Muscle layer of duodenum (tissue), 2 donors: ENCODE measurements at regions not wholly inside any gene's neighbourhood (a gene's known extent, or its start where the extent isn't known, plus 50 kb on each side); places are given as distances from the start of the nearest gene placed in this dataset.

ENCODE experiments used
- H3K27ac ChIP-seq: one replicate; pipeline ENCODE4 v1.7.0; 2013; ENCODE audit warnings: mild to moderate bottlenecking, low read length
- H3K27me3 ChIP-seq: one replicate; pipeline ENCODE4 v1.7.0; 2013; ENCODE audit warnings: low read depth, mild to moderate bottlenecking, control low read depth, low read length
- H3K36me3 ChIP-seq, 2 donors: one replicate each; pipeline ENCODE4 v1.7.0; 2013; ENCODE audit warnings: low read length in 2 of 2, control low read depth in 1 of 2, mild to moderate bottlenecking in 1 of 2; ENCODE audit not compliant: insufficient read depth in 2 of 2, control insufficient read depth in 1 of 2
- H3K4me1 ChIP-seq, 2 donors: one replicate each; pipeline ENCODE4 v1.7.0; 2013; ENCODE audit warnings: low read length in 2 of 2, mild to moderate bottlenecking in 2 of 2, control low read depth in 1 of 2, moderate library complexity in 1 of 2; ENCODE audit not compliant: insufficient read depth in 2 of 2, control insufficient read depth in 1 of 2
- H3K4me3 ChIP-seq, 2 donors: one replicate each; pipeline ENCODE4 v1.7.0; 2013; ENCODE audit warnings: low read length in 2 of 2, low read depth in 1 of 2, mild to moderate bottlenecking in 1 of 2
- H3K9me3 ChIP-seq, 2 donors: one replicate each; pipeline ENCODE4 v1.7.0; 2013; ENCODE audit warnings: low read length in 2 of 2, control low read depth in 1 of 2, mild to moderate bottlenecking in 1 of 2; ENCODE audit not compliant: control insufficient read depth in 1 of 2
- donor health status: healthy.

DNA sequence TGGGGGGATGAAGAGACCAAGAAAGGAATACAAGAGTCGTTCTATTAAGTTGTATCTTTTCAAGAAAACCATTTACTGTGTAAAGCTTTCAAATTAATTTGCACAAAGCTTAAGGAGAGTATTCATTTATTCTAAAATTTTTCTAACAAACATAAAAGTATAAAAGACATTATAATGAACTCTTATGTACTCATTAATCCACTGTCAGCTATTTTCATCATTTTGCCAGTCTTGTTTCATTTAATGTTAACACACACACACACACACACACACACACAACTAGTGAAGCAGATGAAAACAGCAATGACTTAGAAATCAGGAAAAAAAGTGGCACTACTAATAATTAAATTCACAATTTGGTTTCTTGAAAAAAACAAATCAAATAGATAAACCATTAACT is 176.7 kb downstream of the TLE1 start:
- H3K27ac ChIP-seq: no peak overlapping the region
- H3K4me3 ChIP-seq: no peak overlapping the region
- H3K27me3 ChIP-seq: no peaks in the 10 kb centered on the region
- H3K9me3 ChIP-seq: no peaks in the 10 kb centered on the region
- H3K36me3 ChIP-seq: no peaks in the 10 kb centered on the region
- peaks cover 0 to 6% of the 10 kb centered on the region in 2 donors for H3K4me1 ChIP-seq

DNA sequence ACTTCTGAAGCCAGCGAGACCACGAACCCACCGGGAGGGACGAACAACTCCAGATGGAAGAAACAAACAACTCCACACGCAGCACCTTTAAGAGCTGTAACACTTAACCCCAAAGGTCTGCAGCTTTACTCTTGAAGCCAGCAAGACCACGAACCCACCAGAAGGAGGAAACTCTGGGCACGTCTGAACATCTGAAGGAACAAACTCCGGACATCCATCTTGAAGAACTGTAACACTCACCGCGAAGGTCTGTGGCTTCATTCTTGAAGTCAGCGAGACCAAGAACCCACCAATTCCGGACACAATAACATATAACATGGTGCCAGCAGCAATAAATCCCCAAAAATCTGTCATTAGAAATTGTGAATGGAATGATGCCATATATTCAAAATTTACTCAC is 180.9 kb downstream of the TLE1 start:
- H3K27ac ChIP-seq: no peak overlapping the region
- peaks cover 0 to 6% of the 10 kb centered on the region in 2 donors for H3K4me1 ChIP-seq

DNA sequence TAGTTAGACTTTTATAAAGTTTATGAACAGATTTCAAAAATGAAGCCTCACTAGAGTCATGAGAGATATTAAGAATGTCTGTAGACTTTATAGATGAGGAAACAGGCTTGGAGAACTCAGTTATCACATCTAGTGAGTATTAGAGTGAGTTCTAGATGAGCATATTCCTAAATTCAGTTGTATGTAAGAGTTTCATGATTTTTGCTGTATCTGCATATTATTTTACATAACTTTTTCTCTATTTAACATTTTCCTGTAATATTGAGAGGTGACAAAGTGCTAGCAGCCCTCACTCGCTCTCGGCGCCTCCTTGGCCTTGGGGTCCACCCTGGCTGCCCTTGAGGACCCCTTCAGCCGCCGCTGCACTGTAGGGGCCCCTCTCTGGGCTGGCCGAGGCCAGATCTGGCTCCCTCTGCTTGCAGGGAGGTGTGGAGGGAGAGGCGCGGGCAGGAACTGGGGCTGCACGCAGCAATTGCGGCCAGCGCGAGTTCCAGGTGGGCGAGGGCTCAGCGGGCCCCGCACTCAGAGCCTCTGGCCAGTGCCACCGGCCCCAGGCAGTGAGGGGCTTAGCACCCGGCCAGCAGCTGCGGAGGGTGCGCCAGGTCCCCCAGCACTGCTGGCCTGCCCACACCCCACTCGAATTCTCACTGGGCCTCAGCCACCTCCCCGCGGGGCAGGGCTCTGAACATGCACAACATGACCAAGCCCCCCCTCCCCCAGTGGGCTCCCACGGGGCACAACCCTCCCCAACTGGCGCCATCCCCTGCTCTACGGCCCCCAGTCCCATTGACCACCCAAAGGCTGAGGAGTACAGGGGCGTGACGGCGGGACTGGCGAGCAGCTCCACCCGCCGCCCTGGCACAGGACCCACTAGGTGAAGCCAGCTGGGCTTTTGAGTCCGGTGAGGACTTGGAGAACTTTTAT is 182.1 kb downstream of the TLE1 start:
- Histone ChIP-seq H3K4me1 (no peaks in the 10 kb centered on the region), H3K9me3 (no peaks in the 10 kb centered on the region), H3K27me3 (no peaks in the 10 kb centered on the region), H3K4me3 (no peak overlapping the region), H3K27ac (no peak overlapping the region), H3K36me3 (no peaks in the 10 kb centered on the region)

More for the DNA sequence above, 180.9 kb downstream of the TLE1 start:
- no peaks in the 10 kb centered on the region for H3K27me3 ChIP-seq
- no peaks in the 10 kb centered on the region for H3K9me3 ChIP-seq
- no peak overlapping the region for H3K4me3 ChIP-seq
- H3K36me3 ChIP-seq: no peaks in the 10 kb centered on the region

DNA sequence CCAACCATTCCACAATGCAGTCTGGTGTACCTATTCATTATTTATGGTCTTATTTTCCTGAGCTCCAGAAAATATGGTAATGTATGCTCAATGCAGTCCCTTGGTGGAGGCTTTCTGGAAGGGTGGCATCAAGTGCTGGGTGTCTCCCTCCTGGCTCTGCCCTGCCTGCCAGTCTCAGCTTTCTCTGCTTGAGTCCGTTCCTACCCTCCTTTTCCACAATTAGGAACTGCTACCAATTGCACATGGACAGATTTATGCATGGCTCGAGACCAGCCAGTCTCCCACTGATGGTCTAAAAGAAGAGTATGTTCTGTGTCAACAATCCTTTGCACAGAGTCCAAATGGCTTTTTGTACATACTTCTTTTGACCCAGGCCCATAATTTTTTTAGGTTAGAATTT is 189.8 kb downstream of the TLE1 start:
- H3K9me3 ChIP-seq: no peaks in the 10 kb centered on the region
- no peaks in the 10 kb centered on the region for H3K4me1 ChIP-seq
- no peak overlapping the region for H3K27ac ChIP-seq
- H3K4me3 ChIP-seq: no peak overlapping the region
- no peaks in the 10 kb centered on the region for H3K36me3 ChIP-seq
- no peaks in the 10 kb centered on the region for H3K27me3 ChIP-seq

DNA sequence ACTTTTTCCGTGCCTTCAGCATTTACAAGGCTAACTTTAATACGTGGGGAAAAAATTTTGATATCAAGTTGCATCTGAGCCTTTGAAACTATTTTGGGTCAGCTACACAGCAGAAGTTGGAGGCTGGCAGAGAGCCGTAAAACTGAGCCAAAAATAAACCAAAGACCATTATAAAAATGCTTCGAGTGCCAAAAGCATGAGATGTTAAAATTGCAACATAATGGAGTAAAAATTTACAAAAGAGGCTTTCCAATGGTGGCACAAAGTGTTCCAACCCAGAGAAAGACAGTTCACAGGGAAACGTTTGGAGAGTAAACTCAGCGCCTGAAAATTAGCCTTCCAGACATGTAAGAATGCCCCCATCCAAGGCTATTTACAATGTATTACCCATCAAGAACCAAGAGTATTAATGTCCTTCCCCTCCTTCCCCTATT is 190.3 kb downstream of the TLE1 start:
- Histone ChIP-seq H3K27me3 (no peaks in the 10 kb centered on the region), H3K4me1 (no peaks in the 10 kb centered on the region), H3K4me3 (no peak overlapping the region), H3K9me3 (no peaks in the 10 kb centered on the region), H3K36me3 (no peaks in the 10 kb centered on the region), H3K27ac (no peak overlapping the region)

DNA sequence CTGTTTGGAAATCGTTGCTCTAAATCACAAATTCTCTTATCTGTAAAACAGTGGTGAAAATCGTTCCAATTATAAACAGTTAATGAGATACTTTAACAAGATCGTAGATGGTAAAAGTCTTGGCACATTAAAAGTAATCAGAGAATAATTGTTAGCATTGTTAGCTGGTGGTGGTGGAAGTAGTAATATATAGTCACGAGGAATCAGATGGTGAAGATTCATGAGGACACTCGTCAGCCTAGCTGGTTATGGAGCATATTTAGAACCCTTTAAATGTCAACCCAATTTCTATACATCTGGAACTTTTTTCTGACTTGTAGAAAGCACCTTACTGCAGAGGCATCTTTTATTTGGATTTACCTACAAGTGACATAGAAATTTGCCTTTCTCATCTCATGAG is 190.8 kb downstream of the TLE1 start:
- Histone ChIP-seq H3K27ac (no peak overlapping the region), H3K36me3 (no peaks in the 10 kb centered on the region), H3K4me1 (no peaks in the 10 kb centered on the region), H3K4me3 (no peak overlapping the region), H3K9me3 (no peaks in the 10 kb centered on the region), H3K27me3 (no peaks in the 10 kb centered on the region)

DNA sequence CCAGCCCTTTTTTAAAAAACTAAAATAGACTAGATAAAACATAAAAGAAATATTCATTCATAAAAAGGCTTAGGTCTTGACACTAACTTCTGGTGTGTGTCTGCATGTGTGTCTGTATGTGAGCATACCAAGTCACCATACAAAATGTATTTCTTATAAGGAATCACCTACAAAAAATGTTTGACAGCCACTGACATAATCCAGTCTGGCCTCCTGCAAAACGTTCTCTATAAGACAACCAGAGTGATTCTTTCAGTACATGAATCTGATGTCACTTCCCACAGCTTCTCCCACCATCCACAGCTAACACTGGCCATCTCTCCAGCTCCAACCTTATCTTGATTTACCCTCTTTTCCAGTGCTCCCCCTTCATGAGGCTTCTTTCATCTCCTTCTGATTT is 192.3 kb downstream of the TLE1 start:
- Histone ChIP-seq H3K27me3 (no peaks in the 10 kb centered on the region), H3K27ac (no peak overlapping the region), H3K9me3 (no peaks in the 10 kb centered on the region), H3K4me1 (no peaks in the 10 kb centered on the region), H3K4me3 (no peak overlapping the region), H3K36me3 (no peaks in the 10 kb centered on the region)

DNA sequence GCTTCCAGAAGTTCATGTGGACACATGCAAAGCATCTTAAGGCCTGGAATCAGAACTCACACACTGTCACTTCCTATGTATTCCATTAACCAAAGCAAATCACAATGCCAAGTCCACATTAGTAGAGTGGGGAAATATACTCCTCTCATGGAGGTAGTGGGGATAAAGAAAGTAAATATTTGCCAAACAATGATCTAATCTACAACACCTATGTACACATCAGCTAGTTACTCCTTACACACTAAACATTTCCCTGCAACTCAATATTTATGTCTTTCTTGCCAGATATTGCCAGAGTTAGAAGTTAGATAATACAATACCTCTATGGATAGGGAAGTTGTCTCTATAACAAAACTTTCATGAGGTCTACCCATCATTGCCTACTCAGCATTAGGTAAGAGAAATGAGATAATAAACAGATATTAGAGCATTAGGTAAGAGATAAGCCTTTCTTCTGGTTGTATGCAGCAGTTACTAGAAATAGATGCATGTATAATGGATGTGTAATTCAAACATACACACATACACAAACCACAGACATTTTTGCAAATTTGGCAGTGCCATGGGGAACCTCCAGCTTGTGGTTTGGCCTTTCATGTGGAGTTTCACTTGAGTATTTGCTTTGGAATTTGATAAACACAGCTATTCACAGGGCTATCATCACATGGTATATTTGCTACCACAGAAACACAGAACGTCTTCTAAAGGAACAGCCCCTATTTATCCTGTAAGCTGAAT is 196.5 kb downstream of the TLE1 start:
- no peaks in the 10 kb centered on the region for H3K9me3 ChIP-seq
- no peaks in the 10 kb centered on the region for H3K36me3 ChIP-seq
- no peak overlapping the region for H3K4me3 ChIP-seq
- no peaks in the 10 kb centered on the region for H3K27me3 ChIP-seq
- H3K4me1 ChIP-seq: no peaks in the 10 kb centered on the region
- no peak overlapping the region for H3K27ac ChIP-seq

DNA sequence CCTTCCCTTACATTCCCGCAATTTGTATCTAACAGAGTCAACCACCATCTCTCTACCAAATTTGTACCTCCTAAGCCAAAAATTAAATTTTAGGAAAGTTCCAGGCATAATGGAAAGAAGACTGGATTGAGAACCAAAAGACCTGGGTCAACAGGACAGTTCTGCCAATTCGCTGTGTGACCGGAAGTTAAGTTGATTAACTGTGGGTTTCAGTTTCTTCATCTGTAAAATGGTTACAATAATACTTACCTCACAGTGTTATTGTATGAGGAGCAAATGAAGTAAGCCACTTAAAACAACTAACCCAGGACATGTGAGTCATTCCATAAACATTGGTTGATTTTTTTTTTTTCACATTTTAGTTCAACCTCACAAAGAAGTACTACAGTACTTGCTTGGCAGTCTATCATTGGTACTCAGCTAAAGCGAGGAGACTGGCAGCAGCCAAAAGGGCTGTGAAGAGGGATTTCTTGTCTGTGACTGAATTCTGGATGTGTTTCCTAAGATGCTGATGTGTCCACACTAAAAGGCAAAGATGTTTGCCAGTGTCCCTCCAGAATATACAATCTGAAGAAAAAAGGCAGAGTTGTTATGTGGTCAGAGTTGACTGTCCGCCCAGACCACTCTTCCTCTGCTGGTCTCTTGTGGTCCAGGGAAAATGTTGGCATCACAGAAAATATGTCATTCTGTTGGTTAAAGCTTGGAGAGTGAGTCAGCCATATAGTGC is 198.6 kb downstream of the TLE1 start:
- no peaks in the 10 kb centered on the region for H3K36me3 ChIP-seq
- H3K27me3 ChIP-seq: no peaks in the 10 kb centered on the region
- H3K9me3 ChIP-seq: no peaks in the 10 kb centered on the region
- H3K27ac ChIP-seq: no peak overlapping the region
- H3K4me3 ChIP-seq: no peak overlapping the region
- H3K4me1 ChIP-seq: no peaks in the 10 kb centered on the region

DNA sequence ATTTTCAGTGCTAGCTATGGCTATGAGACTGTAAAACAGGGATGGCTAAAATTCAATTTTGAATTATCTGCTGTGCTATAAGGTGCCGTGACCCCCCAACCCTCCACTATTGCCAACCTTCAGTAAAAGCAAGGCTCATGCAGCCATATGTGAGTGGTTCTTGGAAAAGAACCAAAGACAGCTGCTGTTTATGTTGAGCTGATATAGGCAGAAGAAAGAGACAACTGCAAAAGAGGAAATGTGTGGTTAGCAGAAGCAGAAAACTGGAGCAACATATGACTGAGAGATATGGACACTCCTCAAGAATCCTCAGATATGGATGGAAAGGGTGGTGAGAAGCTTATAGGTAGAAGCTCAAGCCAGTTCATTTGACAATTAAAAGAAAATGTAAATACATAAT is 200.3 kb downstream of the TLE1 start:
- Histone ChIP-seq H3K4me1 (no peaks in the 10 kb centered on the region), H3K4me3 (no peak overlapping the region), H3K27ac (no peak overlapping the region), H3K9me3 (no peaks in the 10 kb centered on the region), H3K27me3 (no peaks in the 10 kb centered on the region), H3K36me3 (no peaks in the 10 kb centered on the region)
